GM12892 (cell line): ENCODE measurements at regions not wholly inside any gene's neighbourhood (a gene's known extent, or its start where the extent isn't known, plus 50 kb on each side); places are given as distances from the start of the nearest gene placed in this dataset.

Experiments used
- POLR2A ChIP-seq: IDR thresholded peaks from 2 replicates; pipeline ENCODE4 v1.6.1; 2011; ENCODE audit warnings: low read depth, low read length, control low read depth
- POLR2AphosphoS5 ChIP-seq: IDR thresholded peaks from 2 replicates; pipeline ENCODE4 v1.6.1; 2011; ENCODE audit warnings: low read depth, low read length, control low read depth
- TAF1 ChIP-seq: IDR thresholded peaks from 2 replicates; pipeline ENCODE4 v1.6.1; 2011; ENCODE audit warnings: low read depth, mild to moderate bottlenecking, control low read depth, low read length, borderline replicate concordance

DNA sequence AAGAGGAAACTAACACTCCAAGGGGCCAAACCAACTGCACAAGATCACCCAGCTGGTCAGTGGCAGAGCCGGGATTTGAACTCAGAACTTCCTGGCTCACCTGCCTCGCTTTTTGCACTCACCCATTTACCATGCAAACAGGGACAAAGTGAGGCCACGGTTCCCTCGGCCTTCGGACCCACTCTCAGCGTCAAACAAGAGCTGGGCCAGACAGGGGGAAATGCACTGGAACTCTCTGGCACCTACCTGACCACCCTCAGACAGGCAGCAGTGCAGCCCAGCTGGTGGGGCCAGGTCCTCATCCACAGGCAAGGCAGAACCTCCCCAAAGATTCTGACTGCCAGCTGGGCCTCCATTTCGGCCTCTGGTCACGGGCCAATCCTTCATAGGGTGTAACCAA, 93.7 kb upstream of the SRSF6 start:
- no peak for TF ChIP-seq TAF1
- TF ChIP-seq POLR2A: no peak
- TF ChIP-seq POLR2AphosphoS5: no peak
